HUDEP-2 (cell line): ENCODE measurements at regions not wholly inside any gene's neighbourhood (a gene's known extent, or its start where the extent isn't known, plus 50 kb on each side); places are given as distances from the start of the nearest gene placed in this dataset.

Source experiments
- DNase-seq, 76 experiments: peaks; one replicate each; lab custom pipeline; 2025; ENCODE audit not compliant: unreplicated experiment in 76 of 76; lab: John Stamatoyannopoulos, UW

DNA sequence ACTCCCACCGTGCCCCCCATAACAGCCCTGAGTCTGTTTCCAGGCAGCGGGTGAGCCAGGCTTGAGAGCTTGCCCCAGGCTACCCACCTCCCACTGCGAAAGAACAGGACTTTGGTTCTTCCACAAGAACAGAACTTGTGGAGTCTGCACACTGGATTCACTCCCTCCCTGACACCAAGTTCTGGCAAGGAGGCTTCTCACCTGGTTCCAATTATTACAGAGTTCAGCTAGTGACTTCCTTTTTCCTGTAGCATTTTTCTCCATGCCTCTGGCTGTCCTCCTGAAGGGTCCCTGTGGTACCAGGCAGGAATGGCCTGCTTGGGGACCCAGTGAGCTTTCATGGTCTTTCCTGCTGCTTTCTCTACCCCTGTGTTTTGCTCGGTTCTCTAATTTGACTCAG lies 208.6 kb upstream of the SFRP2 start:
- no peak for DNase-seq

DNA sequence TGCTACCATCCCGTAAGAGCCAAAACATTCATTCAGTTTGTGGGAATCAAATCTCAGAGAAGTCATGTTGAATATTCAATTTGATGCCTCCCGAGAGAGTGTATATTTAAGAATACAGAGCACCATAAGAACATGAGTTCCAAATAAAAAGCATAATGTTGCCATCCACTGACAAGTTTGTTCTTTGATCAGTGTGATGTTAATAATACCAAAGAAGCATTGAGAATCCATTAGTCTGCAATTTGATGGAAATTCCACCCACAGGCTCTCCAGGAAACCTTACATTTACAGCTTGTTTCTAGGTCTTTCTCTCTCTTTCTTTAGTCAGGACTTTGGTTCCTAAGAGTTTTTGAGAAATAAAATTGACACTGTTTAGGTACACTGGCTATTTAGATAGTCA lies 200.6 kb upstream of the SFRP2 start:
- no peak for DNase-seq

DNA sequence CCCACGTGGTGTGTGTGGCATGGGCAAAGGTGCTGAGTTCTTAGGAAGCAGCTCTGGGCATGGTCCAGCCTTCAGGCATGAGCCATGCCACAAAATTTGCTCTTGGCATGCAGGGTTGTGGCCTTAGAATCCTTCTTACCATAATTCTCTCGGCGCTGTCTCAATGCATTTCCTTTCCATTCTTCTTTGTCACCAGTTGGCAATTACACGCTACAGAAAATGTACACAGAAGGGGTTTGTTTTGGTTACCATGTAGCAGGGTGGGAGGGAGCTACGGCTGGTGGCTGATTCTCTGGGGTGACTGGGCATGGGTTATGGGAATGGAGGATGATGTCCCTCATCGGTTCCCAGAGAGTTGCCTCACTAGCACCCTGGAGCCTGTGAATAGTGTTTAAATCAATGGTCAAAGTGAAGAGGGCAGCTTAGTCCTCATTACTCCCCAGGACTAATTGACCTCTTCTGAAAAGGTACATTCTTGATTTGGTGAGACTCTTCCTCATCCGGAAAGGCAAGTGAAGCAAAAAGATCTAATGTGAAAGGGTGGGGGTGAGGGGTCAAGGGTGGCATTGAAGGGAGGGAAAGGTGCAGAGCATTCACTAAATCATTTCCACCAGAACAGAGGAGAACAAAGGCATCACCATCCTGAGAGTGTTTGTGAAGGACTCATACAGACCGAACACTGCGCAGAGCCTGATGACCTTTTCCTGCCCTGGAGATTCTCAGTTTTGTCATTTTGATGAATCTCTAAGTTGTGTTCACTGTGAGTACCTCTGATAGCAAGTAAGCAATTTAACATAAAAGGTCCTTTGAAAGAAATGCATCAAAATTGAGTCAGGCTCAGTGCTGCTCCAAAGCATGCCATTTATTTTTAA lies 199.8 kb upstream of the SFRP2 start:
- no peak for DNase-seq

DNA sequence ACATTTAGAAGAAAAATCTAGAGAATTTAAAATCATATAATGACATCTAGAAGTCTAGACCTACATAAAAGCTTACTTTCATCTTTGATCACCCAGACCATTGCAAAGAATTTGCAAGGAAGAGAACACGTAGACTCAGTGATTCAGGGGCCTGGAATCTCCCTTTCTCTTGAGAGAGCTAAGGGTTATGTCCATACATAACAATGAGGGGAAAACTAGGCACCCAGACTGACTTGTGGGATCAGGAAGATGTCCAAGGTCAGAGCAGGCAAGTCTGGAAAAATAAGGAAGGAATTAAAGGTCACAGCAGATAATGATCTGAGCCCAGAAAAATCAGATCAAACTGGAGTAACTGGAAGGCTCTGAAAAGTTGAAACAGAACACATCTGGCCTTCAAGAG lies 198.4 kb upstream of the SFRP2 start:
- DNase-seq, result no peak

DNA sequence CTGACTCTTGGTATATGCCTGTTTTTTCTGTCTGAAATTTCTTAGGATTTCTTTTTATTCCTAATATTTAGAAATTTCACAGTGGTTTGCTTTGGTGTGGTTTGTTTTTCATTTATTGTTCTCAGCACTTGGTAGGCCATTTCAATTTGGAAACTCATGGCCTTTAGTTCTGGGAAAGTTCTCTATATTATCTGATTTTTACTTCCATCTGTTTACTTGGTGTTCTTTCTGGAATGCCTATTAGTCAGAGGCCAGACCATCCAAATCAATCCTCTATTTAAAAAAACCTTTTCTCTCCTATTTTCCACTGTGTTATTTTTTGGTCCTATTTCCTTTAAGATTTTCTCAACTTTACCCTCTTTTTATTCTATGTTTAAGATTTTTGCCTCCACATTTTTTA lies 188.1 kb upstream of the SFRP2 start:
- no peak for DNase-seq

DNA sequence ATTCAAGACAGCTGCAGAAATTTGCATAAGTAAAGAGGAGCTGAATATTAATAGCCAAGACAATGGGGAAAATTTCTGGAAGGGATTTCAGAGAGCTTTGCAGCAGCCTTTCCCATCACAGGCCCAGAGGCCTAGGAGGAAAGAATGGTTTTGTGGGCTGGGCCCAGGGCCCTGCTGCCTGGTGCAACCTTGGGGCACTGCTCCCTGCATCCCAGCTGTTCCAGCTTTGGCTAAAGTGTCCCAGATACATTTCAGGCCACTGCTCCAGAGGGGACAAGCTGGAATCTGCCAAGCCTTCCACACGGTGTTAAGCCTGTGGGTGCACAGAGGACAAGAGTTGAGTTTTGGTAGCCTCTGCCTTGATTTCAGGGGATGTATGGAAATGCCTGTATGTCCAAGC lies 185.6 kb upstream of the SFRP2 start:
- no peak for DNase-seq

DNA sequence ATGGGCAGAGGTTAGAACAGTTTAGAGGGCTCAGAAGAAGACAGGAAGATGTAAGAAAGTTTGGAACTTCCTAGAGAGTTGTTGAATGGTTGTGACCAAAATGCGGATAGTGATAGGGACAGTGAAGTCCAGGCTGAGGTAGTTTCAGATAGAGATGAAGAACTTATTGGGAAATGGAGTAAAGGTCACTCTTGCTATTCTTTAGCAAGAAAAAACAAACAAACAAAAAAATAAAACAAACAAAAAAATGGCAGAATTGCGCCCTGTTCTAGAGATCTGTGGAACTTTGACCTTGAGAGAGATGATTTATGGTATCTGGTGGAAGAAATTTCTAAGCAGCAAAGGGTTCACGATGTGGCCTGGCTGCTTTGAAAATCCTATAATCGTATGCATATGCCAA lies 185.1 kb upstream of the SFRP2 start:
- no peak for DNase-seq

DNA sequence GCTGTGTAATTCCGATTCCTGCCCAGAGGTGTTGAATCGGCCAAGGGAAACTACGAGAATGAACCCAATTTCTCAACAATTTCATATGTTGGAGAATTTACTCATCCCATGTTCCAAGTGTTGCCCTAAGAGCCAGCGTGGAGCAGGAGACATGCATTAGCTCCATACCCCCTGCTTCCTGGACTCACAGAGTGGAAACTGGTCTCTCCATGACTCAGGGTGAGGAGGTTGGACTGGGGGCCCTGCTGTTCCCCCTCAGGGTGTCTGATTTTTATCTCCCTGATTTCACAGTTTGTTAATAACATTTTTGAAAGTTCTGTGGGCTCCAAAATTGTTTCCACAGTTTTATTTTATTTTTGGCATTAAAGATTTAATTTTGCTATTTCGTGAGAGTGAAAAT lies 183.0 kb upstream of the SFRP2 start:
- DNase-seq, result no peak

DNA sequence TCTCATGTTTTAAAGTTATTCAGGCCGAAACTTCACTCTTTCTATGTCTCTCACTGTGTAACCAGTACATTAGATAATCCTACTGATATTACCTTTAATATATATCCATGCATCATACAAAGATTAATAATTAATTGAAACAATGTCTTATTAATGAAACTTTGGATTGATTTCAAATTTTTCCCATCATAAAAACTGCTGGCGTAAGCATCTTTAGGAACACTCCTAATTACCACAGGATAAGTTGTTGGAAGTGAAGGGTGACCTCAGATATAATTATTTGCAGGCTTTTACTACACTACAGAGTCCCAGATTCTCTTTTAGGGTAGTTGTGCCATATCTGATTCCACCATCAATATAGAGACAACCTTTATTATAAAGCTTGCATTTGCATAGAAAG lies 181.3 kb upstream of the SFRP2 start:
- no peak for DNase-seq

DNA sequence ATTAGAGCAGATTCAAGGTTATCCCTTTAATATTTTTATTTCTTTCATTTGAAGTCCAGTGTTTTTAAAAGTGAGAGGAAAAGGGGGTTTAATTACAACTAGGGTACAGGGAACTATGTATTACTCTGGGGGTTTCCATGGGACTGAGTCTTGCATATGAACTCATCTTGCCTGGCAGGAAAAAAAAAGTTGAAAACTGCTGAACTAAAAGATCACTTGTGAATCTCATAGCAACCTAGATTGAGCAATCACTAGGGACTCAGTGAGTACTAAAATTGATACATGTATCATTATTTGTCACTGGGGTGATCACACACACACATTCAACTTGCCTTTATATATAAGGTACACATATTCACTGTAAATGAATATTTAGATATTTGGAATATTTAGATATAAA lies 180.7 kb upstream of the SFRP2 start:
- DNase-seq, result no peak

DNA sequence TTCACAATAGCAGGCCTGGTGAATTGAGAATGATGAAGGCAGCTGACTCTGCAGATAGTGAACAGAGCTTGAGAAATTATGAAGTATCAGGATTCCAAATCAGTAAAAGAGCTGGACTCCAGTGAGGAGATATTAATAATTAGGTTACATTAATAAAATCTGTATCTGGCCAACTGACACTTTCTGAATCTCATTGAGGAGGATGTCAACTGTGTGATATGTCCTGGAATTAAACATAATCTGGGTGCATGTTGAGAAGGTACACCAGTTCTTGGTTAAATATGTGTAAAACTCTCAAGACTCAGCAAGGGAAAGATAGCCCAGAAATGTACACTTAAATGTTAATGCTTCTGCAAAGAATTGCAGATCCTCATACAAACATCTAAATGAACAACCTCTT lies 177.8 kb upstream of the SFRP2 start:
- no peak for DNase-seq

DNA sequence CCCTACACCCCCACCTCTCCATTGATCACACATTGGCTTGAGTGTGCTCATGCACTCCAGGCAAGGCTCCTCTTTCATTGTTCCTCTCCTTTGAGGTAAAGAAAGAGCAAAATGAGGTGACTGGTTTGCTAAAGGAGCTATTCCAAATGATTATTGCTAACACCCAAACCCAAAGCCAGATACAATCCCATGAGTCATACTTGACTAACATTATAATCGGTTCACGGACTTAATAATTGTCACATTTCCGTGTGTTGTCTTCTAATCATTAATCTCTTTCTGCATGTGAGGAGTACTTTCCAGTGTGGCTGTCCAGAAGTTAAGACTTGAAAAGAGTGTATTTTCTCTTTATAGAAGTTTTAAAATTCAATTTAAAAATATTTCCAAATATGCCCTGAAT lies 174.3 kb upstream of the SFRP2 start:
- no peak for DNase-seq

DNA sequence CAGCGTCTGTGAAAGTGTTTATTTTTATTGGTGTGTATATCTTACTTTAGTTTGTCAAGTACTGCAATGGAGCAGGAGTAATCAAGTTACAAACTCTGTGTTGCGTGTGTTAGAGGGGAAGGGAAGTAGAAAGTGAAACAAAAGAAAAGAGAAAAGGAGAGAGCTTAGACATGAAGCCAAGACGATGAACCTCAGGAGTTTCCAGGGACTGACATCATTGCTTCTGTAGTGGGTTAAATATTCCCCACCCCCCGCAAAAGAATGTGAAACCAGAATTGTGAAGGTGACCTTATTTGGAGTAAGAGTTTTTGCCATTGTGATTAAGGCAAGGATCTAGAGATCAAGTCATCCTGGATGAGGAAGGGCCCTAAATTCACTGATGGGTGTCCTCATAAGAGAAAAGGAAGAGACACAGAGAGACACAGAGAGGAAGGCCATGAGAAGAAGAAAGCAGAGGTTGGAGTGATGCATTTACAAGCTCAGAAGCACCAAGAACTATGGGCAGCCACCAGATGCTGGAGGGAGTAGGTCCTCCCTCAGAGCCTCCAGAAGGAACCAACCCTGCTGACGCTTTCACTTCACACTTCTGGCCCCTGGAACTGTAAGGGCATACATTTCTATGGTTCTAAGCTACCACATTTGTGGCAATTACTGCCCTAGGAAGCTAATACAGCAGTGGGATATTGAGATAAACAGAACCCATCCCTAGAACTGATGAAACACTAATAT lies 173.6 kb upstream of the SFRP2 start:
- no peak for DNase-seq

DNA sequence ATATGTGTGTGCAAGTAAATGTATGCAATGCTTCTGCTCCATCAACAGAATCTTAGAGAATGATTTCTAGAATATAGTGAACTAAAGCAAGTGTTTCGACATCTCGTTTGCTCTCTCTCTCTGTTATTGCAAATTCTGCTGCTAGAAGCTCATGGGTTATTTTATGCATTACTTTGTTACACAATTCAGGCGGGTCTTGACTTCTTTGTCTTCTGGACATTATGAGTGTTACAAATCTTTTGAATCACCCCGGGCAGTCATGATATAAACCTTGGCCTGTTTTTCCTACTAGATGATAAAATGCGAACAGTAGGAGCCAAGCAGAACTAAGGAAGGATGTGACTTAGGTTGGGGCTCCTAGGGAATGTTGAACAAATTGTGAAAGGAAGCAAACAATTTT lies 166.4 kb upstream of the SFRP2 start:
- no peak for DNase-seq

DNA sequence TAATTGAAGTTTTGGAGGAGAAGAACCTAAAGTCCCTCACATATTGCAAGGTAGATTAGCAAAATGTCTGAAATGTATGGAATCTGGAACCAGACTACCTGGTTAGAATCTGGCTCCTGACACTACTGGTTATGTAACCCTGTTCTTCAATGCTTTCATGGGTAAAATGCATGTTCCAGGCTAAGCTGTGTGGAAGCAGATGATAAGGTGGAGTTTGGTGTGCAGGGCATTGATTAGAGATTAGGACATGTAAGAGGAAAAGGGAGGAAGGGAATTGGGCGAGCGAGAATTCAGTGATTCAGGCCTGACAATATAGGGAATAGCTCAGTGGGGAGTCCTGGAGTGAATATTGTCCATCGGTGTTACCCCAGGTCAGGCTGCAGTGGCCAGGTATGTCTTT lies 165.8 kb upstream of the SFRP2 start:
- peak in 32 of 76 experiments; percentile 2 to 61 (median 20) for DNase-seq

DNA sequence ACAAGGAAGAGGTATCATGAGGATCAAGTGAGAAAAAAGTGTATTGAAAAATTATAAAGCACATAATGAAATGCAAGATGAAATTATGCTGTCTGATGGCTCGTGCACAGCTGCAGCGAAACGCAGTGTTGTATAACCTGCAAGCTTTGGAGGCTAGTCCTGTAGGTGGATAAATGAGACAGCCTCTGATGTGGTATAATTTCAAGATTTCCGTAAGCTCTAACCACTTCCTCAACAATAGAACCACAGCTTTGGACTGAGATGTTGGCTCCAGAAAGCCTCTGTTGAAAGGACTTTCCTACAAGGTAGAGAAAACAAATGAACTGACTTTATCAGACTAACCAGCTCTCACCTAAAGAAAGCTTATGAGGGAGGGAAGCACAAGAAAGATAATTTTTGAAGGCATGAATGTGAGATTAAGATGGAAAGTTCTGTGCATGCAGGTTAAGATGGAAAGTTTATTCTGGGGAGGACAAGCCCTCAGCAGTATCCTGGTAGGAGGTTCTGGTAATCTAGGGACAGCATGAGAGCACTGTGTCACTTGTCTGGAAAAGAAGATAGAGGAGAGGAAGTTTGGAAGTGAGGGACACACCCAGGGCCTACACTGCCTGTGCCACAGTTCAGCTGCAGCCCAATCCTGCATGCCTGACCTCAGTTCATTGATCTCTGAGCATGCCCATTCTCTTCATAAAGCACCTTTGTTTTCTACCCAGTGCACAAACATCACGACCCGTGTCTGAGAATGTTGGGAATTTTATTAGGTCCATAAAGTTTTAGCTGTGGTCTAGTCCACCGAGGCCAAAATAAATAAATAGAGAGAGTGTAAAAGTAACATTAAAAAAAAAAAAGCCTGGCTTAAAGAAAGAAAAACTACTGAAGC lies 161.5 kb upstream of the SFRP2 start:
- peak in 32 of 76 experiments; percentile 0 to 75 (median 20) for DNase-seq

DNA sequence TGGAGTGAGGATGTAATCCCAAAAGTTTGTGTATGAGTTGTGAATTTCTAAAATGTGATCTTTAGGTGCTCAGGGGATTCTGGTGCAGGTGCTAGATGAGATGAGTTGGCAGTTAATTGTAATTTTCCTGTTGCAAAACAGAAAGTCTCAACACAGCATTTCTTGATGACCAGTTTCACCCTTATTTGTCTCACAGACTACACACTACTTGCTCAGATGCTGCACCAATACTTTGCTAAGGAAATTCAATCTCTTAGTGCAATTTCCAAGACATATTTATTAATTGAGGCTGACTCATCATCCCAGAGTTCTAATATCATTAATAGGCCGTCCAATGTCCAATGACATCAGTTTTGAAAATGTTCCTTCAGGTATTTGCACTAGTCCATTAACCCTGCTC lies 159.2 kb upstream of the SFRP2 start:
- no peak for DNase-seq

DNA sequence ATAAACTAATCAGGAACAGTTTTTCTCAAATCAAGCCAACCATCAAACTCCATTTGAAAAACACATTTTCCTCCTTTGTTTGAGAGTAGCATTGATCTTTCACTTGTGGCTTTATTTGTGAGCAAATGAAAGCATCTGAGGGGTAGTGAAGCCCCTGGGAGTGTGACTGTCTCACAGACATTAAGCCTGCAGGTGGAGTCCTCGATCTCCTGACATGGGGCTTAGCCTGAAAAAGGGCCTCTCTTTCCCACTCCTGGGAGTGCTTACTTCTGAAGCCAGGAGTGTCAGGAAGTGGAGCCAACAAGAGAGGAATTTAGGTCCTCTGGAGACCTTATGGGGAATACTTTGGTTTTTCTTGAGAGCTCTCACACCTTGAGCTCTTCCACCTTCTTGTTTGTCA lies 158.2 kb upstream of the SFRP2 start:
- DNase-seq, result no peak

DNA sequence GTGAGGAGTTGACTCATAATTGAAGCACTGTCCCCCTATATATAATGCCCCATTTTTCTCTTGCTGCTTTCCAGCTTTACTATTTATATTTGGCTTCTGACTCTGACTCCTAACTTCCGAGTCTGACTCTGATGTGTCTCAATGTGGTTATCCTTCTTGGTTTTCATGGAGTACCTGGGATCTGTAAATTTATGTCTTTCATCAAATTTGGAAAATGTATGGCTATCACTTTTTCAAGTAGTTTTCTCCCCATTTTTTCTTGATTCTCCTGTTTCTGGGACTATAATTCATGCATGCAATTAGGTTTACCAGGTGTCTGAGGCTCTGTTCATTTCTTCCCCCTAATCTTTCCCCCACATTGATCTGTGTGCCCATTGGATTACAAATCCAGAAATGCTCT lies 156.8 kb upstream of the SFRP2 start:
- DNase-seq, result no peak

DNA sequence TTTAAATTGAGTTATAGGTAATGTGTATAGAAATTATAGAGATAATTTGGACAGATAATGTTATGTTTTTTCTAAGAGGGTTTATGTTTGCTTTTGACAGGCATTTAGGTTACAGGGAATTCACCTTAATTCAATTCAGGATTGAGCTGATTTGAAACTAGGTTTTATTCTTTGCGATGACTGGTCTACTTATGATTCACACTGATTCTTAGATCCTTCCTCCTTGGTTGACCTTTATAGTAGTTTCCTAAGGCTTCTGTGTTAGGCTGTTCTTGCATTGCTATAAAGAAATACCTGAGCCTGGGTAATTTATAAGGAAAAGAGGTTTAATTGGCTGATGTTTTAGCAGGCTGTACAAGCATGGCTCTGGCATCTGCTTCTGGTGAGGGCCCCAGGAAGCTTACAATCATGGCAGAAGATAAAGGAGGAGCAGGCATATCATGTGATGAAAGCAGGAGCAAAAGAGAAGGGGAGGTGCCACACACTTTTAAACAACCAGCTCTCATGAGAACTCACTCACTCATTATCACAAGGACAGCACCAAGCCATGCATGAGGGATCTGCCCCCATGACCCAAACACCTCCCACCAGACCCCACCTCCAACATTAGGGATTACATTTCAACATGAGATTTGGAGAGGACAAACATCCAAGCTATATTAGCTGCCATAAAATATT lies 155.0 kb upstream of the SFRP2 start:
- no peak for DNase-seq

DNA sequence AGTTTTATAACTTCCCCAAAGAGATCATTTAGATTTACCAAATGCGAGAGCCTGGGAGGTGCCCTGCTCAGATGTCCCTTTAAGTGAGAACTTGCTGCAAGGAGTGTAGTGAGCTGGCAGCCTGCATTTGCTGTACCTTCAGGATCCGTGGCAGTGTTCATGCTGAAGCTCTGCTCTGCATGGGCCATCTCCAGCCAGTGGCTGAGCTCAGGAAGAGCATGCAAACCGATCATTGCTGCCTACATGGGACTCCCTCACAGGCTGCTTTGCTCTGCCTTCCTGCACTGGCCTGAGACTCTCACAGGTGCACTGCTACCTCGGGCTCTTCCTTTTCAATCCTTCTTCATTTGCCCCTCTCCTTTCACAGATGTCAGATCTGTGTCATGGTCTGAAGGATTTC lies 152.0 kb upstream of the SFRP2 start:
- no peak for DNase-seq
